Fibroblast of lung (primary cell): ENCODE measurements at regions not wholly inside any gene's neighbourhood (a gene's known extent, or its start where the extent isn't known, plus 50 kb on each side); places are given as distances from the start of the nearest gene placed in this dataset.
"Not testable (repeated sequence)": the region's sequence is repeated elsewhere in the genome, so short reads cannot be mapped to it uniquely, and the experiment has no call there.

Source experiments
- CTCF ChIP-seq, 2 donors: IDR thresholded peaks in 1 of 2; conservative IDR thresholded peaks in 1 of 2; 1 replicate in 1 of 2; 2 replicates in 1 of 2; pipeline ENCODE4 v1.5.1; 2011 to 2012; ENCODE audit warnings: low read length in 2 of 2, control low read depth in 1 of 2, inconsistent platforms in 1 of 2, low read depth in 1 of 2, mild to moderate bottlenecking in 1 of 2
- EZH2 ChIP-seq: IDR thresholded peaks from 2 replicates; pipeline ENCODE4 v1.5.1; 2012; ENCODE audit warnings: low read length, control low read depth, mild to moderate bottlenecking; ENCODE audit errors: missing control alignments

- not testable (repeated sequence) for TF ChIP-seq CTCF (conservative IDR thresholded peaks at IDR 0.05 in 1 of 2, IDR thresholded peaks at IDR 0.05 in 1 of 2; ENCODE audit: low read depth in 1 of 2, low read length in 2 of 2); EZH2
These were observed 521.0 kb downstream of the GOLGA6L6 start for GRCh38 chr15:20020588-20020987.
